Neural crest cell (in vitro differentiated cells): ENCODE measurements at regions not wholly inside any gene's neighbourhood (a gene's known extent, or its start where the extent isn't known, plus 50 kb on each side); places are given as distances from the start of the nearest gene placed in this dataset.

Source experiments
- DNase-seq: peaks from one replicate; pipeline ENCODE4 v3.0.0; 2021; ENCODE audit warnings: low read depth, mixed read lengths, low spot score
- H3K27ac Mint-ChIP-seq: one replicate; pipeline ENCODE4 v1.8.0; 2021; ENCODE audit warnings: mild to moderate bottlenecking, mixed read lengths; ENCODE audit not compliant: unreplicated experiment
- H3K27me3 Mint-ChIP-seq: 2 replicates; pipeline ENCODE4 v1.8.0; 2021; ENCODE audit warnings: low read depth, mild to moderate bottlenecking, mixed read lengths
- H3K36me3 Mint-ChIP-seq: 2 replicates; pipeline ENCODE4 v1.8.0; 2021; ENCODE audit warnings: low read depth, mild to moderate bottlenecking, mixed read lengths
- H3K4me1 Mint-ChIP-seq: 2 replicates; pipeline ENCODE4 v1.8.0; 2021; ENCODE audit warnings: mixed read lengths
- H3K4me3 Mint-ChIP-seq: one replicate; pipeline ENCODE4 v1.8.0; 2021; ENCODE audit warnings: mild to moderate bottlenecking, mixed read lengths
- H3K9me3 Mint-ChIP-seq: 2 replicates; pipeline ENCODE4 v1.8.0; 2021; ENCODE audit warnings: mixed read lengths
- TF ChIP-seq, protein P1 (sequence below): fragments of 200-600 bp; sonication (generic); conservative IDR thresholded peaks from 2 replicates; pipeline ENCODE4 v1.5.0; 2021; ENCODE audit warnings: antibody characterized with exemption, mild to moderate bottlenecking

DNA sequence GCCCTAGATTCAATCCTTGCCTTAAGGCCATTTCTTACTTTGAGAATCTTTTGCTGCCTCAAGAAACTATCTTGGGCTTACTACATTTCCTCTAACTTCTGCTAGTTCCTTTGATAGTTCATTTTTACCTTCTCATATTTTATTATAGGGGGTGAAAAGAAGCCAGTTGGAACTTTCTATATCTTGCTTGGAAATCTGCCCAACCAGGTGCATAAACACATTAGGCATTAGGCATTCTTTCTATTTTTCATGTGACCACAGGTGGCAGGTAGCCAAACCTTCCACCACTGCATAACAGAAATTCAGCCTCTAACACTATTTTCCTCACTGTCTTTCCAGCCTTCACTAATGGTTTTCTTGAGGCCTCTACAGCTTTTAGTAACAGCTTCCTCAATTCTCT, 300.0 kb upstream of the SP8 start:
- Mint-ChIP-seq H3K27me3 (no peaks in the 10 kb centered on the region), H3K4me1 (peaks cover 1% of the 10 kb centered on the region), H3K27ac (no peak overlapping the region), H3K9me3 (no peaks in the 10 kb centered on the region), H3K36me3 (no peaks in the 10 kb centered on the region), H3K4me3 (no peak overlapping the region)
- DNase-seq = no peak
- TF ChIP-seq, protein P1, sequence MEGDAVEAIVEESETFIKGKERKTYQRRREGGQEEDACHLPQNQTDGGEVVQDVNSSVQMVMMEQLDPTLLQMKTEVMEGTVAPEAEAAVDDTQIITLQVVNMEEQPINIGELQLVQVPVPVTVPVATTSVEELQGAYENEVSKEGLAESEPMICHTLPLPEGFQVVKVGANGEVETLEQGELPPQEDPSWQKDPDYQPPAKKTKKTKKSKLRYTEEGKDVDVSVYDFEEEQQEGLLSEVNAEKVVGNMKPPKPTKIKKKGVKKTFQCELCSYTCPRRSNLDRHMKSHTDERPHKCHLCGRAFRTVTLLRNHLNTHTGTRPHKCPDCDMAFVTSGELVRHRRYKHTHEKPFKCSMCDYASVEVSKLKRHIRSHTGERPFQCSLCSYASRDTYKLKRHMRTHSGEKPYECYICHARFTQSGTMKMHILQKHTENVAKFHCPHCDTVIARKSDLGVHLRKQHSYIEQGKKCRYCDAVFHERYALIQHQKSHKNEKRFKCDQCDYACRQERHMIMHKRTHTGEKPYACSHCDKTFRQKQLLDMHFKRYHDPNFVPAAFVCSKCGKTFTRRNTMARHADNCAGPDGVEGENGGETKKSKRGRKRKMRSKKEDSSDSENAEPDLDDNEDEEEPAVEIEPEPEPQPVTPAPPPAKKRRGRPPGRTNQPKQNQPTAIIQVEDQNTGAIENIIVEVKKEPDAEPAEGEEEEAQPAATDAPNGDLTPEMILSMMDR = no peak

DNA sequence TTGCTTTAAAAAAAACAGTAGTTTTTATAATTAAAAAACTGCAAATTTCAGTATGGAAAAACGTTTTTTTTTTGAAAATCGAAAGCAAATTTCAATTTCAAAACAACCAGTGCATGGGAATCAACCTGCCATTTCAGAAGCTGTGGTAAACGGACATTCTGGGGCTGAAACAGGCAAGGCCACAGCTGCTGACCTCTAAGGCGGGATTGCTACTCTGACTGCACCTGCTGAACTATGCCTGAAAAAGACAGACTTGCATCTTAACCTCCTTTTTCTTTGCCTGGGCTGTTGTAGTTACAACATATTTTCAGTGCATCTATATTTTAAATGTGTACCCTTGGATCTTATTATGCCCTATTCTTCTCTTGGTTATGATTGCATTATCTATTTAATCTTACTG, 303.0 kb upstream of the SP8 start:
- no peak overlapping the region for H3K27ac Mint-ChIP-seq
- no peaks in the 10 kb centered on the region for H3K27me3 Mint-ChIP-seq
- no peaks in the 10 kb centered on the region for H3K36me3 Mint-ChIP-seq

DNA sequence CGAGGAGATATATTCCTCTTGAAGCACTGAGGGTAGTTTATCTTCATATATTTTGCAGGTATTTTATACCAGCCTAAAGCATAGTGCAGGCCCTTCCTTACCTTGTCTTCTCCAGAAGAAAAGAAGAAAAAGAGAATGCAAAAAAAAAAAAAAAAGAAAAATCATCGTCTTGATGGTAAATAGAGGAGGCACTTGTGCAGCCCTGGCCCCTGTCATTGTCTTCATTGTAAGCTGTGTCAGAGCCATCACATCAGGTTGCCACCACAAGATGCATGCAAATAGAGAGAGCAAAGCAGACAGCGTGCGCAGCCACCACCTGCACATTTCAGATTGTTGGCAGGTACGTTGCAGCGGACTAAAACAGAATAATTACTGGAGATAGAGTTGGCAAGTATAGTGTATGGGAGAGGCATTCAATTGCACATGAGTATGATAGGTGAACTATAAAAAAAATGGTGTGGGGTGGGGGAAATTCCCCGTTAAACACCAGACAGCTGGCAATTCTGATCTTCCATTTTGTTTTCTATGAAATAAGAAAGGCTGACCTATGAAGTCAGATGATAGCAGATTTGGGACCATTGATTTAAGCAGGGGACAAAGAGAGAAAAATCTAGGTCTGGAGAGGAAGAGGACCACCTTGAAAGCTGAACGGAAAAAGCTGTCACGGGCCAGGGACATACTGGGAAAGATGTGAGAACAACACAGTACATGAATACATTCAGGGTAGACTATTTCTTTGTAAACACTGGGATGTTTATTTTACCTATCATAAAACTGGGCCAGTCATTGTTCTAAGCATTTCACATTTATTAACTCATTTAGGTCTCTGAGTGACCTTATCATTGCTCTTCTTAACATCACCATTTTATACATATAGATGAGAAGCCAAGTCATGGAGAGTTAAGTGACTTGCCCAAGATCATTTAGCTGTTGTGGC, 306.3 kb upstream of the SP8 start:
- peaks cover 5% of the 10 kb centered on the region for H3K4me1 Mint-ChIP-seq
- no peaks in the 10 kb centered on the region for H3K9me3 Mint-ChIP-seq
- H3K27me3 Mint-ChIP-seq = no peaks in the 10 kb centered on the region
- no peaks in the 10 kb centered on the region for H3K36me3 Mint-ChIP-seq
- H3K27ac Mint-ChIP-seq = no peak overlapping the region
- TF ChIP-seq, protein P1 = no peak
- H3K4me3 Mint-ChIP-seq = no peak overlapping the region
- DNase-seq = no peak

More for the DNA sequence above, 303.0 kb upstream of the SP8 start:
- H3K4me3 Mint-ChIP-seq = no peak overlapping the region
- H3K9me3 Mint-ChIP-seq = no peaks in the 10 kb centered on the region
- no peak for DNase-seq
- H3K4me1 Mint-ChIP-seq = peaks cover 5% of the 10 kb centered on the region
- TF ChIP-seq, protein P1 = no peak

DNA sequence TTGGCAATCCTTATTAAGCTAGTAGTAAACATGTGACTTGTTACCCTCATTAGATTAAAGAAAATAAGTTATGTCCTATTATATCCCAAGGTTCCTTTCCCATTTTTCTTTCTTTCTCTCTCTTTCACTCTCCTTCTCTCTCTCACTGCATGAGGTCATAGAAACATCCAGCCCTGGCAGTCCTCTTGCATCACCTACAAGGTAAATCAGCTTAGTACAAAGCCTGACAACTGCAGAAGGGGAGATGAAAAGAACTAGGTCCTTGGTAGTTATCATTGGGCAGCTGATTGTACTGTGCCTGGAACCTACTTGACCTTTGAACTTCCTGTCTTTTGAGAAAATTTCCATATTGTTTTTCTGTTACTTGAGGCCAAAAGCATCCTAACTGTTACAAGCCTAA, 307.9 kb upstream of the SP8 start:
- no peaks in the 10 kb centered on the region for H3K36me3 Mint-ChIP-seq
- no peaks in the 10 kb centered on the region for H3K27me3 Mint-ChIP-seq
- H3K9me3 Mint-ChIP-seq = no peaks in the 10 kb centered on the region
- no peak for DNase-seq
- H3K4me1 Mint-ChIP-seq = peaks cover 10% of the 10 kb centered on the region
- no peak overlapping the region for H3K27ac Mint-ChIP-seq
- no peak overlapping the region for H3K4me3 Mint-ChIP-seq
- TF ChIP-seq, protein P1 = no peak

DNA sequence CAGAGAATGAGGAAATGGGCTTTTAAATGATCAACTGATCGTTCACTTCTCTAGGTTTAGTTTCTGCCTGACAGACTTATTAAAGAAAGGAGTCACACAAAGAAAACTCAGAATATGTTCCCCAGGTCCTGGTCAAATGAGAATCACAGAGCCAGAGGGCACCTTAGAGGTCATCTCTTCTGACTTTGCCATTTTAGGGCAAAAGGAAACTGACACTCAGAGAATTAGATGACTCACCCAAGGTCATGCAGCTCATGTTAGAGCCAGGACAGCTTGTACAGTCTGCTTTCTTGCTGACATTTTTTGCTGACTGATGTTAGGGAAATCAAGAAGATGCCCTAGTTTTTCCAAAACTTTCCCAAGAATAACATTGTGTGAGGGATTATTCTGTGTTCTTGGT, 312.7 kb upstream of the SP8 start:
- Mint-ChIP-seq H3K36me3 (no peaks in the 10 kb centered on the region), H3K4me3 (no peak overlapping the region), H3K4me1 (peaks cover 5% of the 10 kb centered on the region), H3K27ac (no peak overlapping the region), H3K27me3 (no peaks in the 10 kb centered on the region), H3K9me3 (no peaks in the 10 kb centered on the region)
- TF ChIP-seq, protein P1 = no peak
- DNase-seq = no peak
